Hippocampal formation (tissue), 2 donors: ENCODE measurements at regions not wholly inside any gene's neighbourhood (a gene's known extent, or its start where the extent isn't known, plus 50 kb on each side); places are given as distances from the start of the nearest gene placed in this dataset.

ENCODE experiments used
- DNase-seq, 2 donors: peaks; one replicate each; lab custom pipeline; 2025; lab: John Stamatoyannopoulos, UW

- DNase-seq: no peak
Observed at GRCh38 chr16:50879873-50880695, 138.2 kb downstream of the CYLD start.

GRCh38 chr16:50878966-50879615, 137.2 kb downstream of the CYLD start:
- no peak for DNase-seq

- no peak for DNase-seq
Observed at GRCh38 chr16:50878536-50878935, 136.7 kb downstream of the CYLD start.

GRCh38 chr16:50876263-50876662, 134.4 kb downstream of the CYLD start:
- no peak for DNase-seq

- no peak for DNase-seq
Observed at GRCh38 chr16:50868577-50868976, 126.7 kb downstream of the CYLD start.

GRCh38 chr16:50866806-50867205, 124.9 kb downstream of the CYLD start:
- DNase-seq: no peak

- no peak for DNase-seq
Observed at GRCh38 chr16:50864386-50864785, 122.5 kb downstream of the CYLD start.

GRCh38 chr16:50863644-50864144, 121.8 kb downstream of the CYLD start:
- no peak for DNase-seq

- peak; percentile 36 to 68 for DNase-seq
Observed at GRCh38 chr16:50862818-50863643, 121.1 kb downstream of the CYLD start.

- DNase-seq: no peak
Observed at GRCh38 chr16:50861970-50862411, 120.1 kb downstream of the CYLD start.

GRCh38 chr16:50861451-50861850, 119.6 kb downstream of the CYLD start:
- no peak for DNase-seq

GRCh38 chr16:50859628-50860360, 117.9 kb downstream of the CYLD start:
- no peak for DNase-seq

GRCh38 chr16:50858877-50859627, 117.2 kb downstream of the CYLD start:
- no peak for DNase-seq

- no peak for DNase-seq
Observed at GRCh38 chr16:50858376-50858775, 116.5 kb downstream of the CYLD start.

GRCh38 chr16:50857881-50858280, 116.0 kb downstream of the CYLD start:
- no peak for DNase-seq

- no peak for DNase-seq
Observed at GRCh38 chr16:50856991-50857390, 115.1 kb downstream of the CYLD start.

- no peak for DNase-seq
Observed at GRCh38 chr16:50853329-50853728, 111.4 kb downstream of the CYLD start.
